MM.1S (cell line): ENCODE measurements at regions not wholly inside any gene's neighbourhood (a gene's known extent, or its start where the extent isn't known, plus 50 kb on each side); places are given as distances from the start of the nearest gene placed in this dataset.

ENCODE experiments used
- DNase-seq: peaks from one replicate; pipeline ENCODE4 v3.0.0-alpha.2; 2015
- H2AFZ ChIP-seq: fragments of 300-600 bp; sonication (generic); 2 replicates; pipeline ENCODE4 v1.6.0; 2016; ENCODE audit warnings: antibody characterized with exemption, low read length
- H3F3A ChIP-seq: fragments of 300-600 bp; sonication (generic); 2 replicates; pipeline ENCODE4 v1.6.1; 2016; ENCODE audit warnings: mild to moderate bottlenecking, antibody characterized with exemption, low read length, moderate library complexity, mixed read lengths; ENCODE audit not compliant: insufficient read depth
- H3K27ac ChIP-seq: fragments of 300-600 bp; sonication (generic); 2 replicates; pipeline ENCODE4 v1.5.1; 2016; ENCODE audit warnings: mild to moderate bottlenecking, low read length
- H3K27me3 ChIP-seq: fragments of 300-600 bp; sonication (generic); replicated peaks from 2 replicates; pipeline ENCODE4 v1.6.0; 2016; ENCODE audit warnings: low read length; ENCODE audit not compliant: insufficient read depth
- H3K36me3 ChIP-seq: fragments of 300-600 bp; sonication (generic); replicated peaks from 2 replicates; pipeline ENCODE4 v1.6.1; 2016; ENCODE audit warnings: mild to moderate bottlenecking, low read length, mixed read lengths; ENCODE audit not compliant: insufficient read depth
- H3K4me1 ChIP-seq: fragments of 300-600 bp; sonication (generic); 2 replicates; pipeline ENCODE4 v1.6.1; 2016; ENCODE audit warnings: low read length, mixed read lengths
- H3K4me2 ChIP-seq: fragments of 300-600 bp; sonication (generic); 2 replicates; pipeline ENCODE4 v1.6.0; 2016; ENCODE audit warnings: low read depth, low read length
- H3K4me3 ChIP-seq: fragments of 300-600 bp; sonication (generic); 2 replicates; pipeline ENCODE4 v1.5.1; 2016; ENCODE audit warnings: low read length, mixed read lengths
- H3K79me2 ChIP-seq: fragments of 300-600 bp; sonication (generic); 2 replicates; pipeline ENCODE4 v1.6.1; 2016; ENCODE audit warnings: mixed run types, low read length, mixed read lengths
- H3K9ac ChIP-seq: fragments of 300-600 bp; sonication (generic); 2 replicates; pipeline ENCODE4 v1.6.1; 2016; ENCODE audit warnings: low read length, mixed read lengths
- H3K9me2 ChIP-seq: fragments of 300-600 bp; sonication (generic); replicated peaks from 2 replicates; pipeline ENCODE4 v1.6.1; 2016; ENCODE audit warnings: mild to moderate bottlenecking, low read length, mixed read lengths; ENCODE audit not compliant: insufficient read depth
- H3K9me3 ChIP-seq: fragments of 300-600 bp; sonication (generic); replicated peaks from 2 replicates; pipeline ENCODE4 v1.6.1; 2016; ENCODE audit warnings: mild to moderate bottlenecking, low read length, mixed read lengths; ENCODE audit not compliant: insufficient read depth
- H4K20me1 ChIP-seq: fragments of 300-600 bp; sonication (generic); 2 replicates; pipeline ENCODE4 v1.6.1; 2016; ENCODE audit warnings: mild to moderate bottlenecking, low read length, moderate library complexity, mixed read lengths; ENCODE audit not compliant: insufficient read depth
- CTCF ChIP-seq: fragments of 300-600 bp; sonication (generic); IDR thresholded peaks from 2 replicates; pipeline ENCODE4 v1.5.1; 2016; ENCODE audit warnings: antibody characterized with exemption, low read length, mixed read lengths
- EZH2 ChIP-seq: fragments of 300-600 bp; sonication (generic); optimal IDR thresholded peaks from 2 replicates; pipeline ENCODE3; 2017; ENCODE audit warnings: low read depth, mild to moderate bottlenecking, antibody characterized with exemption, low read length, mixed read lengths
- EZH2phosphoT487 ChIP-seq: fragments of 300-600 bp; sonication (generic); IDR thresholded peaks from 2 replicates; pipeline ENCODE4 v1.6.1; 2018; ENCODE audit warnings: antibody characterized with exemption, low read length

GRCh38 chr6:4212588-4212987 lies 77.2 kb upstream of the ECI2 start:
- no peaks in the 10 kb centered on the region for H3F3A ChIP-seq
- TF ChIP-seq CTCF (no peak), EZH2 (no peak), EZH2phosphoT487 (no peak)
- no peak overlapping the region for H3K4me2 ChIP-seq
- peaks cover 7% of the 10 kb centered on the region; the same call in 1 of the 2 replicates for H3K4me1 ChIP-seq
- no peaks in the 10 kb centered on the region for H3K9me3 ChIP-seq
- no peaks in the 10 kb centered on the region for H3K27me3 ChIP-seq
- H3K9ac ChIP-seq: no peak overlapping the region
- H2AFZ ChIP-seq: no peak overlapping the region
- no peaks in the 10 kb centered on the region for H4K20me1 ChIP-seq
- H3K27ac ChIP-seq: no peak overlapping the region
- no peak overlapping the region for H3K4me3 ChIP-seq
- no peak for DNase-seq
- H3K36me3 ChIP-seq: no peaks in the 10 kb centered on the region
- H3K79me2 ChIP-seq: no peaks in the 10 kb centered on the region
- H3K9me2 ChIP-seq: no peaks in the 10 kb centered on the region

GRCh38 chr6:4210629-4211419 lies 75.4 kb upstream of the ECI2 start:
- H3K4me3 ChIP-seq: no peak overlapping the region
- no peaks in the 10 kb centered on the region for H3K36me3 ChIP-seq
- H3K79me2 ChIP-seq: no peaks in the 10 kb centered on the region
- no peaks in the 10 kb centered on the region for H3K27me3 ChIP-seq
- H3K9me2 ChIP-seq: no peaks in the 10 kb centered on the region
- peaks cover 7% of the 10 kb centered on the region; the same call in 1 of the 2 replicates for H3K4me1 ChIP-seq
- H3K27ac ChIP-seq: no peak overlapping the region
- H3K9ac ChIP-seq: no peak overlapping the region
- H3K4me2 ChIP-seq: no peak overlapping the region
- no peaks in the 10 kb centered on the region for H4K20me1 ChIP-seq
- H3F3A ChIP-seq: no peaks in the 10 kb centered on the region
- TF ChIP-seq CTCF: peak; percentile 60
- TF ChIP-seq EZH2phosphoT487: no peak
- H2AFZ ChIP-seq: no peak overlapping the region
- no peaks in the 10 kb centered on the region for H3K9me3 ChIP-seq
- DNase-seq: peak; percentile 47

- H3K4me2 ChIP-seq: no peak overlapping the region; the same call in 1 of the 2 replicates
Measured at GRCh38 chr6:4209196-4209595, 73.8 kb upstream of the ECI2 start.

More at GRCh38 chr6:4209196-4209595, 73.8 kb upstream of the ECI2 start:
- Histone ChIP-seq H3K27ac (no peak overlapping the region), H3K9ac (no peak overlapping the region), H3K27me3 (no peaks in the 10 kb centered on the region), H3K9me2 (no peaks in the 10 kb centered on the region), H3K36me3 (no peaks in the 10 kb centered on the region), H3K79me2 (no peaks in the 10 kb centered on the region), H4K20me1 (no peaks in the 10 kb centered on the region), H2AFZ (no peak overlapping the region), H3K9me3 (no peaks in the 10 kb centered on the region), H3K4me3 (no peak overlapping the region), H3K4me1 (peaks cover 7% of the 10 kb centered on the region; the same call in 1 of the 2 replicates), H3F3A (no peaks in the 10 kb centered on the region)
- TF ChIP-seq EZH2: no peak
- TF ChIP-seq EZH2phosphoT487: no peak
- TF ChIP-seq CTCF: no peak
- no peak for DNase-seq
